ENCODE measurements at regions not wholly inside any gene's neighbourhood (a gene's known extent, or its start where the extent isn't known, plus 50 kb on each side); places are given as distances from the start of the nearest gene placed in this dataset.

GRCh38 chr16:59212492-59213024, 478.4 kb upstream of the GOT2 start:
- DNase-seq: no peak
- no peak for TF ChIP-seq POLR2A (IDR thresholded peaks at IDR 0.05; ENCODE audit: low read length)
- TF ChIP-seq GATA1 (IDR thresholded peaks at IDR 0.05; ENCODE audit: low read depth, low read length): no peak

GRCh38 chr16:59210955-59211541, 476.9 kb upstream of the GOT2 start:
- TF ChIP-seq GATA1 (IDR thresholded peaks at IDR 0.05; ENCODE audit: low read depth, low read length) (no peak), POLR2A (IDR thresholded peaks at IDR 0.05; ENCODE audit: low read length) (no peak)
- no peak for DNase-seq

GRCh38 chr16:59205403-59205802, 471.3 kb upstream of the GOT2 start:
- DNase-seq: no peak
- TF ChIP-seq POLR2A (IDR thresholded peaks at IDR 0.05; ENCODE audit: low read length) (no peak), GATA1 (IDR thresholded peaks at IDR 0.05; ENCODE audit: low read depth, low read length) (no peak)

GRCh38 chr16:59204589-59204988, 470.5 kb upstream of the GOT2 start:
- no peak for DNase-seq
- TF ChIP-seq POLR2A (IDR thresholded peaks at IDR 0.05; ENCODE audit: low read length) (no peak), GATA1 (IDR thresholded peaks at IDR 0.05; ENCODE audit: low read depth, low read length) (no peak)

GRCh38 chr16:59202233-59202862, 468.2 kb upstream of the GOT2 start:
- TF ChIP-seq POLR2A (IDR thresholded peaks at IDR 0.05; ENCODE audit: low read length) (no peak), GATA1 (IDR thresholded peaks at IDR 0.05; ENCODE audit: low read depth, low read length) (no peak)
- no peak for DNase-seq

GRCh38 chr16:59201821-59202220, 467.7 kb upstream of the GOT2 start:
- DNase-seq: no peak
- TF ChIP-seq POLR2A (IDR thresholded peaks at IDR 0.05; ENCODE audit: low read length) (no peak), GATA1 (IDR thresholded peaks at IDR 0.05; ENCODE audit: low read depth, low read length) (no peak)

GRCh38 chr16:59201160-59201559, 467.0 kb upstream of the GOT2 start:
- DNase-seq: no peak
- TF ChIP-seq POLR2A (IDR thresholded peaks at IDR 0.05; ENCODE audit: low read length): no peak
- no peak for TF ChIP-seq GATA1 (IDR thresholded peaks at IDR 0.05; ENCODE audit: low read depth, low read length)

GRCh38 chr16:59198487-59198886, 464.4 kb upstream of the GOT2 start:
- no peak for TF ChIP-seq GATA1 (IDR thresholded peaks at IDR 0.05; ENCODE audit: low read depth, low read length)
- DNase-seq: peak; percentile 3 to 45

- no peak for DNase-seq
- TF ChIP-seq GATA1 (IDR thresholded peaks at IDR 0.05; ENCODE audit: low read depth, low read length) (no peak), POLR2A (IDR thresholded peaks at IDR 0.05; ENCODE audit: low read length) (no peak)
These were observed 461.1 kb upstream of the GOT2 start for GRCh38 chr16:59195242-59195641.

- TF ChIP-seq POLR2A (IDR thresholded peaks at IDR 0.05; ENCODE audit: low read length): no peak
- TF ChIP-seq GATA1 (IDR thresholded peaks at IDR 0.05; ENCODE audit: low read depth, low read length): no peak
- DNase-seq: no peak
These were observed 459.5 kb upstream of the GOT2 start for GRCh38 chr16:59193637-59194036.

GRCh38 chr16:59192551-59193199, 458.6 kb upstream of the GOT2 start:
- DNase-seq: peak; percentile 41 to 54
- TF ChIP-seq POLR2A (IDR thresholded peaks at IDR 0.05; ENCODE audit: low read length) (no peak), GATA1 (IDR thresholded peaks at IDR 0.05; ENCODE audit: low read depth, low read length) (no peak)

- TF ChIP-seq GATA1 (IDR thresholded peaks at IDR 0.05; ENCODE audit: low read depth, low read length): no peak
- no peak for TF ChIP-seq POLR2A (IDR thresholded peaks at IDR 0.05; ENCODE audit: low read length)
- DNase-seq: no peak
These were observed 456.6 kb upstream of the GOT2 start for GRCh38 chr16:59190731-59191130.

- TF ChIP-seq GATA1 (IDR thresholded peaks at IDR 0.05; ENCODE audit: low read depth, low read length): no peak
- no peak for DNase-seq
These were observed 453.9 kb upstream of the GOT2 start for GRCh38 chr16:59188029-59188428.

GRCh38 chr16:59181821-59182420, 447.8 kb upstream of the GOT2 start:
- TF ChIP-seq GATA1 (IDR thresholded peaks at IDR 0.05; ENCODE audit: low read depth, low read length) (no peak), POLR2A (IDR thresholded peaks at IDR 0.05; ENCODE audit: low read length) (no peak)
- DNase-seq: no peak
